HG03378 (cell line): ENCODE measurements at regions not wholly inside any gene's neighbourhood (a gene's known extent, or its start where the extent isn't known, plus 50 kb on each side); places are given as distances from the start of the nearest gene placed in this dataset.

Experiments used
- ATAC-seq: cut with Tn5 transposase; IDR thresholded peaks from one replicate; pipeline ENCODE4 v1.9.1; 2021; ENCODE audit warnings: mild to moderate bottlenecking, moderate library complexity; ENCODE audit not compliant: unreplicated experiment

DNA sequence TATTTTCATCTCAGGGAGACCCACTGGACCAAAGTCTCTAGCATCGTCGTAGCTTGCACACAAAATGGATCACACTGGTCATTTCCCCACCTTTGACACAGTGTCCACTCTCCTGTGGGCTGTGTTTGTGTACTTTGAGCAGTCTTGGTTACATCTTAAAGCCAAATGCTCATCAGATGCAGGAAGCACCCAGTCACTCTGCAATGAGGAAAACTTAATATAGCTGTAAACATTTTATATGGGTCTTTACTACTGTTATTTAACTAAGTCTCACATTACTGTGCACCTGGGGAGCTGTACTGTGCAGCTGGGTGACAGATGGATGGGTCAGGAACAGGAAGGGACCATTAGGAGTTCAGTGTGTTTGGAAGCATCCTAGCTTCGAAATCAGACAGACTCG is 109.0 kb upstream of the CXCR4 start:
- no peak for ATAC-seq

DNA sequence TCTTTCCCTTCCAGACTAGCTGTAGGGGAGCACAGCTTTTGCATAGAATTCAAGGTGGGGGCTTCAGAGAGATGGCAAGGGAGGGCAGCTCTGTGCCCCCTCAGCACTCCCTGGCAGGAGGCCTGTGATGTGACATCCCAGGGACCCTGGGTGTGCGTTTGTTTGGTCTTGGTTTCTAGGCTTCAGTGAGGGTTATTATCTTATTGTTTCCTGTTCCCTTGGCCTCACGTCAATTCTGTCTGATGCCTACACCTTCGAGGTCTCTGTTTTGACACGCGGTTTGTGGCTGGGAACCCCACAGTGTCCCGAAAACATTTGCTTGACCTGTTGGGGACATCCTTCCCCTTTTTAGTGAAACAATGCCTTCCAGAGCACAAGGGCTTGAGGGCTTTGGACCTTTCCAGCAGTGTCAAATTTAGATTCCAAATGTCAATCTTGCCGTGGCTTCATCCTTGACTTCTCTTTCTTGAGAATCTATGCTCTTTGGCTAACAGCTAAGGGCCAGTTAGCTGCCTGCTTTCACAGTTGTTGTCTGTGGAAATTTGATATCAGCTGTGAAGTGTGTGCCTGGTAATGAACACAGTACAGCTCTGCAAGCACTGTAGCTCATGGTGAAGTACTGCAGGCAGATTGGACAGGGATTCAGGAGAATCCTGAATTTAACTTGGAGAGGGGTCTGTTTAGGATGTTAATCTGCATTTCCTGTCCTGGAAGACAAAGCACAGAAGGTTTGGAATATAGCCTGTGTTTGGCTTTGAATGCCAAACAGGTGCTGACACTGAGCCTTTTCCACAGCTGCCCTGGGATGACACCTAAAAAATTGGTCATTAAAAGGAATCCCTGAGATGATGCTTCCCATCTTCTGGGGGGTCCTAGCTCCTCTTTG is 108.2 kb upstream of the CXCR4 start:
- ATAC-seq, result peak; percentile 83

GRCh38 chr2:136223274-136223673 is 105.3 kb upstream of the CXCR4 start:
- ATAC-seq, result no peak

- ATAC-seq, result no peak
These were observed 104.9 kb upstream of the CXCR4 start for GRCh38 chr2:136222862-136223261.

DNA sequence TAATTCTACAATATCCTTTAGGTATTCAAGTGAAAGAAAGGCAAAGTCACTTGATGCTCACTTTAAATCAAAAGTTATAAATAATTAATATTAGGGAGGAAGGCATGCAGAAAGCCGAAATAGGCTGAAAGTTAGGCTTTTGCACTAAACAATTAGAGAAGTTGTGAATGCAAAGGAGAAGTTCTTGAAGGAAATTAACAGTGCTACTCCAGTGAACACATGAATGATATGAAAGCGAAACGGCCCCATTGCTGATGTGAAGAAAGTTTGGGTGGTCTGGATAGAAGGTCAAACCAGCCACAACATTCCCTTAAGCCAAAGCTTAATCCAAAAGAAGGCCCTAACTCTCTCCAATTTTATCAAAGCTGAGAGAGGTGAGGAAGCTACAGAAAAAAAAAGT is 103.1 kb upstream of the CXCR4 start:
- no peak for ATAC-seq

DNA sequence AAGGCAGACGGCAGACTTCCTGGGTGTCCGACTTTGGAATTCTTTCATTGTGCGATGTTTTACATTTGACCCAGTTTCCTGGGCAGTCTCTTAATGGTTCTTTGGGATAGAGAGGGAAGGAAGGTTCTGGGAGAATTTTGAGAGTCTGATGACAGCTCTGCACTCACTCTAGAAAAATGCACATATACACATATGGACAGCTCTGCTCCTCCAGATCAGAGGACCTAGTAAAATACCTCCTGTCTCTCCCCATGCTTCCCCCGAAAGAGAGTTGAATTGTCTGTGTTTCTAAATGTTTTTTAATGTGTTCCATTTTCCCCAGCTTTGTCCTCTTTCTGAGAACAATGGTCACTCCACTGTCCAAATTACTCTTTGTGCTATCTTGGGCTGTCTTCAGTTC is 102.0 kb upstream of the CXCR4 start:
- ATAC-seq, result no peak

DNA sequence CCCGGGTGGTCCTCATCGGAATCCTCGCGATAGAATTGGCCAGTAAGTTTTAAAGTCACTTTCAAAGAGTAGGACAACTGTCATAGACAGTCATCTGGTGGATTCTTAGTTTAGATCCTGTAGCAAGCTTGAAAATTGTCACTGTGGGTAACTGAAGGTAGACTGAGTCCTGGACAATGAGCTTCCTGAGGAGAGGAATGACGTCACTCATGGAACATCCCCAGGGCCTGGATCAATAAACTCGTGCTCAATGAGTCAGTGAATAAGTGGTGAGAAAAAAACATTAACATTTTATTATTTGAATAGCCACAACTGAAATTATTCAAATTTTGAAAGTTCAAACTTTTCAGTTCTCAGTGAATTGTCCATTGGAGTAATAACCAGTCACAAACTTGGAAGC is 101.4 kb upstream of the CXCR4 start:
- no peak for ATAC-seq

GRCh38 chr2:136217996-136218395 is 100.0 kb upstream of the CXCR4 start:
- peak; percentile 56 for ATAC-seq

DNA sequence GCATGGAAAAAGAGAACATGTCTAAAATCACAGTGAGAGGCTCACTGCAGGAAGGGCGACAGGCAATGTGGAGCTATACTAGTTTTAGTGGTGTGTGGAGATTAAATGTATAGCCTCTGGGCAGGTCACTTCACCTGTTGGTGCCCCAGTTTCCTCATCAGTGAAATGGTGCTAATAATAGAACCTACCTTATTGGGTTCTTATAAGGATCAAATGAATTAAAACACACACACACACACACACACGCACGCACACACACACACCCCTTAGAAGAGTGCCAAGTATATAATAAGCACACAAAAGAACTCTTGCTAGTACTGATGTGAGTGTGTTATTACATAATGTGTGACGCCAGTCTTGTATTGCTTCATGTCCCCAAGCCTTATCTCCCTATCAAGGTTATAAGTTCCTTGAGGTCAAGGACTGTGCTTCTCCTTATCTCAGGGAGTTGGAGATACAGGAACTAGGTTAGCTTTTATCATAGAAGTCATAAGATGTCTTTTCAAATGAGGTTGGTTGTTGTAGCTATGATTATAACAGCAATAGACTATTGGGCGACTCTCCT is 98.0 kb upstream of the CXCR4 start:
- ATAC-seq, result no peak

DNA sequence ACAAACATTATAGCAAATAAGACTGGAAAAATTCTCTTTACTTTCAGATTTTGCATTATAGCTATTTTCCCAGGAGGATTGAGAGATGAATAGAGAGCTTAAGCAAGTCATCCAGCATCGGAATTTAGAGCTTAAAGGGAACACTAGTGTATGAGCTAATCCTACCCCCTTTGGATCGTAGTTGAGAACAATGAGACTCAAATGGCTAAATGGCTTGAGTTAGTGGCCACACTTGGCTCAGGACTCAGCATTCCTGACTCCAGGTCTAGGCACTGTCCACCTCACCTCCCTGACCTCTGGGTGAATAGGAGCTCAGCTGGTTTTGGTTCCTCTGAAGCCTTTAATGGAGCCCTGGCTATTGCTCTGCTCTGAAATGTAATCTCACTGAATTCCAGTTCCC is 97.5 kb upstream of the CXCR4 start:
- no peak for ATAC-seq

DNA sequence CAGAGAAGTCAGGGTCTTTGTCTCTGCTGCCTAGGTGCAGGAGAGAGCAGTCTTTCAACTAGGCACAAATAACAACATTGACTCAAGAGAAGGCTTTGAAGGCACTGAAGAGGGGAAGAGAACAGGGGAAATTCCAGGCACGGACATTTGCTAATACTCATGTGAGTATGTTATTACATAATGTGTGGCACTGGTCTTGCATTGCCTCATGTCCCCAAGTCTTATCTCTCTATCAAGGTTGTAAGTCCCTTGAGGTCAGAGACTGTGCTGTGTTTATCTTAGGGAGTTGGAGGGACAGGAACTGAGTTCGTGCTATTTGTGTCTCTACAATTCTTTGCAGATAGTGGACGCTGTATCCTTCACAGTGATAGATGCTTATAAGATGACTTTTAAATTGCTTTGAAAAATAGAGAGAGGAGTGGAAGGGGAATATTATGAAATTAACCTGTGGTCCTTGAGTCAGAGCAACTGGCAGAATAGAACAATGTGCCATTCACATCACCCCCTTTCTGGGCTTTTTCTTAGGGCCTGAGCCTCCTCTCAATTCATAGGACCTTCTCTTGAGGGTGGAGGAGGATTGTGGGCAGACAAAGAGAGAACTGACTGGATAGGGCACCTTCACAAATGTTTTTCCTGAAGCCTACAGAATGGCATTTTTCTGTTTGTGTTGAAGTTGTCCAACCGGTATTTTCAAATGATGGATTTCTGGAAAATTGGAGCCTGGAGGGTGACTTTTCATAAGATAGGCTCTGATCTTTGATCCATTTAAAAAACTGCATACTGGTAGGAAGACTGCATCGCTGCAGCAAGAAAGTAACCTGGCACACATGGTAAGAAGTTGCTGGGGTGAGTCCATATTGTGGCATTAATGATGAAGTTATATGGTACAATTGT is 96.6 kb upstream of the CXCR4 start:
- peak; percentile 37 for ATAC-seq

- ATAC-seq, result no peak
These were observed 95.9 kb upstream of the CXCR4 start for GRCh38 chr2:136213836-136214235.

DNA sequence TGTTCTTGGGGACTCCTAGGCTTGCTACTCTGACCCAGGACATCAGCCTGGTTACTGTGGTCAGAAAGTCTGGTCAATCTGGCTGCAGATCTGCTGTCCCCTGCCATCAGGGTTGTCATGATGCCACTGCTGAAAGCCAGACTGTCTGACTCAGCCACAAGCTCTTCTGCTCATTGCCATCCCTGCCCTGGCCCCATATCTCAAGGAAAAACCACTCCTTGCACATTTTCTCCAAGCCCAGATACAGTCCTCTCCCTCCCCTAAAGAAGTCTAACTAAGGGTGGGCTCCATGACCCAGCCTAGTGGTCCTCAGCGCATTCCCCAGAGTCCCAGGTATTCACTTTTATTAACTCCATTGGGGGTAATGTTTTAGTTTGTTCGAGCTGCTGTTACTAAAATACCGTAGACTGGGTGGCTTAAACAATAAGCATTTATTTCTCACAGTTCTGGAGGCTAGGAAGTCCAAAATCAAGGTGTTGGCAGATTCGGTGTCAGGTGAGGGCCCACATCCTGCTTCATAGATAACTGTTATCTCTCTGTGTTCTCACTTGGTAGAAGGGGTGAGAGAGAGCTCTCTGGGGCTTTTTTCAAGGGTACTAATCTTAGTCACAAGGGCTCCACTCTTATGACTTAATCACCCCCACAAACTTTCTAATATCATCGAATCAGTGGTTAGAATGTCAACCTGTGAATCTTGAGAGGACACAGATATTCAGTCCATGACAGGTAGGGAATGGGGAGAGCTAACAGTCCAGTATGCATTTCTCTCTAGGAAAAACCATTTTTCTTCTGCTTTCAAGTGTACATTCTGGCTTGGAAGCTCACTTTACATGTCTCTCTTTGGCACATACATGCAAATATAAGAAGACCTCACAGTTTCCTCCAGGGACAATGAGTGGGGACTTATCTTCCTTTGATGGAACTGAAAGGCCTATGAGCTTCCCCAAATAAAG is 94.8 kb upstream of the CXCR4 start:
- peak; percentile 74 for ATAC-seq

DNA sequence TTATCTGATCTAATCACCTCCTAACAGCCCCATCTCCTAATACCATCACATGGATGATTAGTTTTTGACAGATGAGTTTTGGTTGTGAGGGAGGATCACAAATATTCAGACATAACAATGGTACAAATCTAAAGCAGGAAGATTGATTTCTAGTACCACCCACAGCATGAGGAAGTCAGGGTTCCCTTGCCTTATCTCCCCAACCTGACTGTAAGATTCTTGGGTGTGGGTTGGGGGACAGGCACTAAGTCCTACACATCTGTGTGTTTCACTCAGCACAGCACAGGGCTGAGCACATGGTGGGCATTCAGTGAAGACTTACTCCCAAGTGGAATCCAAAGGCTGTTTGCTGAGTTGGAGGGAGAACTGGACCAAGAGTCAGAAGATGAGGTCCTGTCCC is 93.8 kb upstream of the CXCR4 start:
- ATAC-seq, result no peak

GRCh38 chr2:136210822-136211221 is 92.9 kb upstream of the CXCR4 start:
- no peak for ATAC-seq

DNA sequence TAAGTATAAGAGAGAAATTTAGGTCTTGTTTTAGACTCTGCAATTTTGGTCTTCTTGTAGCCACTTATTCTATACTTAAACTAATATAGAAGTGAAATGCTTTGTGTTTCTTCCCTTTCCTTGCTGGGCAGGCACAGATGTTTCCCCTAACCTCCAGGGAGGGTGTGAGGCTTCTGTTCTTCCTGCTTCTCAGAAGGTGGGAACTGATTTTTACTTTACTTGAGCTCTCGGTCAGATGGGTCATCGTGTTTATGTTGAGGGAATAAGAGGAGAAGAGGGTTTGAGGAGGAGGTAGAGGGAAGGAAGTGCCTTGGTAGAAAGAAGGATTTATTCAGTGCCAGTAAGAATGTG is 92.5 kb upstream of the CXCR4 start:
- ATAC-seq, result no peak

GRCh38 chr2:136209561-136210454 is 91.9 kb upstream of the CXCR4 start:
- no peak for ATAC-seq

DNA sequence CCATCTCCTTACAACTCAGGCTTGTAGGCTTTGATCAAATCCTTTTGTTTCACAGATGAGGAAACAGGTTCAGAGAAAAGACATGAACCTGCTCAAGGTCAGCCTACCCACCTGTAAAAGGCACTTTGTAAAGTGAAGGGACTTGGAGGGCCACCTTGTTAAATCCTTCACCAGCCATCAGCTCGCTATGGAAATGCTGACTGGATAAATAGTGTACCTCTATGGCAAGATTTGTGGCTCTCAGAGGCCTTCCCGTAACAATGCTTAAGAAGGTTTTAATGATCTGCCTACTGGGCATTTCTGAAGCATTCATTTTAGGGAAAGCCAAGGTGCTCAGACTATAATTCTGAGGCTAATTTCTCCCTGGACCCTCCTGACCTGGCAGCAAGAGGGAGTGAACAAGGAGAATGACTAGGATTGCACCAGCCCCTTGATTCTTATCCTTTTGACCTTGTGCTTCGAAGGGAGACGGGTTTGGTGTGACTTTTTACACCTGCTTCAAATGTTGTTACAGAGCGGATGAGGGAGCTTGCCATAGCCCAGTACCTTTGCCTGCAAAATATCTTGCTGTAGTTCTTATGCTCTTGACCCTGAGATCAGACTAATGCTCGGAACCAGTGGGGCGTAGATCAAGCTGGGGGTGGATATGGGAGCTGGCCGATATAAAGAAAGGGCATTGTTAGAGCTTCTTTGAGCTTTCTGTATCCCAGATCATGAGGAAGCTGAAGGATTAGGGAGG is 90.9 kb upstream of the CXCR4 start:
- ATAC-seq, result no peak

DNA sequence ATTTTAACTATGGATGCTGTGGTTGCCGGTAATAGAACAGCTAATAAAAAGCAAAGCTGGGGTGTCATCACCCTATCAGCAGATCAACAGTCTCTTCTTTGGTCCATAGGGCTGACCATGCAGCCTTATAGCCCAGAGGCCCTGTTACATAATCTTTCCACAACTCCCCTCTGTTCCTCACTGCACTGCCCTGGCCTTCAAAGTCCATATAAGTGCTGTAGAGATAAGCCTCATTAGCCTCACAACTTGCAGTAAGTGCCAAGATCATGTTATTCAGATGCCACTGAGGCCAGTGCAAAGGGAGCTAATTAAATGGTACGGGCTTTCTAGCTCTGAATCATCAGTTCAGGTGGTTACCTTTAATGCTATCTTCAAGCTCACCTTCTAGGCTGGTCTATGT is 89.7 kb upstream of the CXCR4 start:
- peak; percentile 0 for ATAC-seq
